ENCODE measurements at regions not wholly inside any gene's neighbourhood (a gene's known extent, or its start where the extent isn't known, plus 50 kb on each side); places are given as distances from the start of the nearest gene placed in this dataset.
"Not testable (repeated sequence)": the region's sequence is repeated elsewhere in the genome, so short reads cannot be mapped to it uniquely, and the experiment has no call there.

DNA sequence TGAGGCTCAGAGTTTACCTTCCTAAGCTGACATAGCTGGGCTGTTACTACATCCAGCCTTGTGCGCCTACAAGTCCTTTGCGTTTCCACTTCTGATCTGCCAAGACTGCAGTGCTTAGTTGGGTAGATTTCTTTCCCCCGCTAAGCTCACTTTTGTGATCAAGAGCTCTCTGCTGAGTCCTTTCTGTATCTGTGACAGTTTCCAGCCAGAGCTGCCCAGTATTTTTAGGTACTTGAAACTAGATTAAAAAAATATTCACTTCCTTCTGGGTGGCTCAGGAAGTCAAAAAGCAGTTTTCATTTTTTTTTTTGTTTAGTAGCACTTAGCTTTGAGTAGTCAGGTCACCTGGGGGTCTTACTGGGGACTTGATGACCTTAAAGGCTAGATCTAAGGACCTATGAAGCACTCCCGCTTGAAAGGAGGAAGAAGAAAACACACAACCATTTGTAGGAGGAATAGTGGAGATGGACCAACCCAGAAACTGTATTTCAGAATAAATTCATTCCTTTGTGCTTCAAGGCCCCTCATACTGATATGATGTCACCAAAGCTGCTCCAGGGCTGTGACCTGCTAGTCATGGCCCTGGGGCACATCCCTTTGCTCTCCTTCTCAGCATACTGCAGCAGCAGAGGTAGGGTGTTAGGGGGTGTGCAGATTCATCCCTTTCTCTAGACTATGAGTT lies 75.6 kb upstream of the HNF1B start:
- peak overlapping the region in 1 of 2 donors; percentile 80 for H3K27ac Mint-ChIP-seq
- H3K9me3 Mint-ChIP-seq, result no peaks in the 10 kb centered on the region
- H3K27me3 Mint-ChIP-seq, result peaks cover 11% of the 10 kb centered on the region
- no peak overlapping the region for H3K4me3 Mint-ChIP-seq
- ATAC-seq (no peak), DNase-seq (no peak)
- peaks cover 10% of the 10 kb centered on the region for H3K4me1 Mint-ChIP-seq

DNA sequence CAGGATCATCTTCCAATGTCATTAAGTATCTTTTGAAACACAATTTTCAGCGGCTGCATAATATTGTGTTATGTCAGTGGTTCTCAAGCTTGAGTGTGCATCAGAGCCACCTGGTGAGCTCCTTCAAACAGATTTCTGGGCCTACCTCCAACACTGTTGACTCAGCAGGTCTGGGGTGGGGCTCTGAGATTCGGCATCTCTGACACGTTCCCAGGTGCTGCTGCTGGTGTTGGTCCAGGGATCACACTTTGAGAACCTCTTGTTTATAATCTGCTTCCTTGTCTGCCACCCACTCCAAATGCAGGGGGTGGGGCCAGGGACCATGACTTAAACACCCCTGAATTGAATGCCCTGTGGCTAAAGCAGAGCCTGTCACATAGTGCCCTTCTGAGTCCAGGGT lies 73.8 kb upstream of the HNF1B start:
- peaks cover 10% of the 10 kb centered on the region for H3K4me1 Mint-ChIP-seq

DNA sequence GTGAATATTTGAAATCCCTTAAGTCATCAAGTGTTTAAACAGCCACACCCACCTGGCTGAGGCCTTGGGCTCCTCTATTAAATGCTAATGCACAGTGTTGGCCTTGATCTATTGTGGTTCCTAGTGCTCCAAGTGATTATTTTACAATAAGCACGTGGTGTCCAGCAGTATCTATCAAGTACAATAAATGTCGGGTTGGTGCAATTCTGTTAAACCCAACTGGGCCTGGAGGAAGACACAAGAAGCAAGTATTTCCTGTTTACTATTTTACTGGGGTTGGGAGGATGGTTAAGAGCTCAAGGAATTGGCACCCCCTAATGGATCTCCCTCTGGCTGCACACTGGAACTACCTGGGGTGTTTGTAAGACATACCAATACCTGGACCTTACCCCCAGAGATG lies 72.1 kb upstream of the HNF1B start:
- ATAC-seq, result no peak
- no peak for DNase-seq
- H3K27ac Mint-ChIP-seq, result no peak overlapping the region
- H3K9me3 Mint-ChIP-seq, result no peaks in the 10 kb centered on the region
- no peak overlapping the region for H3K4me3 Mint-ChIP-seq
- H3K27me3 Mint-ChIP-seq, result peaks cover 23% of the 10 kb centered on the region
- H3K4me1 Mint-ChIP-seq, result peaks cover 10% of the 10 kb centered on the region

More for the DNA sequence above, 73.8 kb upstream of the HNF1B start:
- Mint-ChIP-seq H3K9me3 (no peaks in the 10 kb centered on the region), H3K27ac (no peak overlapping the region), H3K4me3 (no peak overlapping the region), H3K27me3 (peaks cover 7% of the 10 kb centered on the region)
- ATAC-seq (no peak), DNase-seq (no peak)

GRCh38 chr17:37815536-37815935 lies 70.7 kb upstream of the HNF1B start:
- H3K4me1 Mint-ChIP-seq, result peaks cover 5% of the 10 kb centered on the region
- no peak overlapping the region for H3K27ac Mint-ChIP-seq
- H3K27me3 Mint-ChIP-seq, result peaks cover 34% of the 10 kb centered on the region
- H3K4me3 Mint-ChIP-seq, result no peak overlapping the region
- DNase-seq, result no peak
- H3K9me3 Mint-ChIP-seq, result no peaks in the 10 kb centered on the region
- ATAC-seq, result no peak

DNA sequence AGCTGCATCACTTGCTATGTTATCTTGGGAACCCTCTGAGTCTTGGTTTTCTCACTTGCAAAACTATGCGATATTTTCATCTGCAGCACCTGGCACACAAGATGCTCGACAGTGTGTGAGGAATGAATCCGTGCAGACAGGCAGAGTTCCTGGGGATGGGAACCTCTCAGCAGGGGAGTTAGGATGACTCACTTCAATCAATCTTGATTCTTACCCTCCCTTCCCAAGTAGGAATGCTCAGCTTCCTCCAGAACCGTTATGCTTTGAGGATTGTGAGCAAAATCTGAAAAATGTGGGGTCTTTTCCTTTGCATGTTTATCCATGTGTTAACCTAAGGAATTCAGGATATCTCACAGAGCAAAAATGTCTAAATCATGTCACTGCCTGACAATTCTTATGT lies 68.9 kb upstream of the HNF1B start:
- peaks cover 34% of the 10 kb centered on the region for H3K27me3 Mint-ChIP-seq
- H3K9me3 Mint-ChIP-seq, result no peaks in the 10 kb centered on the region
- ATAC-seq (no peak), DNase-seq (no peak)
- no peak overlapping the region for H3K4me3 Mint-ChIP-seq
- no peak overlapping the region for H3K27ac Mint-ChIP-seq
- no peaks in the 10 kb centered on the region for H3K4me1 Mint-ChIP-seq

- peaks cover 28% of the 10 kb centered on the region for H3K27me3 Mint-ChIP-seq
- H3K27ac Mint-ChIP-seq, H3K9me3 Mint-ChIP-seq, ATAC-seq, H3K4me1 Mint-ChIP-seq, DNase-seq, H3K4me3 Mint-ChIP-seq: not testable (repeated sequence)
These were observed 64.0 kb upstream of the HNF1B start for GRCh38 chr17:37808846-37809245.

DNA sequence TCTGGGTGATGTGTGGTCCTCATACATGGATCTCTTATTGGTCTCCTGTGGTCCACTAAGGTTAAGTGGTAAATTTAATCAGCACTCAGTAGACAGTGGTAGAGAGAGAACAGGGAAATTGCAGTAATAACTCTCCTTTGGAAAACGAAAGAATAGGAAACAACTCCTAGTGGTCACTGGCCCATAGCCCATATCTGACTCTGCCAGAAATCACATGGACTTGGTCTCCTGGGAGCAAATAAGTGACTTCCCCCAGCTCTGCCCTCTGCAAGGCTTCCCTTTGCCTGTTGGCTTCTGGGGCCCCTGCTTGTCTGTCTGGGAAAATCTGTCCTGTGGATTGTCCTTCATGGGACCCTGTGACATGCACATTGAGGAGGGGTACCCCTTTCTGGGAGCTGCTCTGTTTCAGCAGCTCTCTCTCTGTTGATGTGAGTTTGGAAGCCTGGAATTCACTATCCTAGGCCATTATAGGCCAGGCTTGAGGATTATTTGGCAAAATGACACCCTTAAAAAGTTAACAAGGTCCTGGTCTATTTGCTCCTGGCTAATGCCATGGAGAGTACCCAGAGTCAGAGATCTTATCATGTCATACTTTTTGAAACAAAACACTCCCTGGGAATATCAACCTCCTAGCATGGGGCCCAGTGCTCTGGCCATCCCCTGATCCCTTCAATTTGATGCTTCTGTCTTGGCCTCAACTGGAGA lies 58.0 kb upstream of the HNF1B start:
- DNase-seq (no peak), ATAC-seq (no peak)
- H3K4me1 Mint-ChIP-seq, result peaks cover 7% of the 10 kb centered on the region
- H3K4me3 Mint-ChIP-seq, result no peak overlapping the region
- no peaks in the 10 kb centered on the region for H3K9me3 Mint-ChIP-seq
- H3K27ac Mint-ChIP-seq, result no peak overlapping the region
- H3K27me3 Mint-ChIP-seq, result peaks cover 16% of the 10 kb centered on the region

GRCh38 chr17:37802061-37802595 lies 57.3 kb upstream of the HNF1B start:
- ATAC-seq (no peak), DNase-seq (no peak)
- Mint-ChIP-seq H3K9me3 (no peaks in the 10 kb centered on the region), H3K4me3 (no peak overlapping the region), H3K27me3 (peaks cover 20% of the 10 kb centered on the region), H3K27ac (no peak overlapping the region), H3K4me1 (peaks cover 7% of the 10 kb centered on the region)

- peaks cover 28% of the 10 kb centered on the region for H3K27me3 Mint-ChIP-seq
- no peaks in the 10 kb centered on the region for H3K9me3 Mint-ChIP-seq
- no peak overlapping the region for H3K4me3 Mint-ChIP-seq
- no peak for DNase-seq
- H3K27ac Mint-ChIP-seq, result no peak overlapping the region
- H3K4me1 Mint-ChIP-seq, result peaks cover 7% of the 10 kb centered on the region
- no peak for ATAC-seq
These were observed 56.3 kb upstream of the HNF1B start for GRCh38 chr17:37801171-37801570.

GRCh38 chr17:37797206-37797605 lies 52.3 kb upstream of the HNF1B start:
- H3K4me1 Mint-ChIP-seq, result peaks cover 7% of the 10 kb centered on the region
- no peak for DNase-seq
- no peaks in the 10 kb centered on the region for H3K9me3 Mint-ChIP-seq
- no peak overlapping the region for H3K27ac Mint-ChIP-seq
- no peak overlapping the region for H3K4me3 Mint-ChIP-seq
- H3K27me3 Mint-ChIP-seq, result peaks cover 39% of the 10 kb centered on the region
- ATAC-seq, result no peak

- Mint-ChIP-seq H3K4me3 (no peak overlapping the region), H3K4me1 (peaks cover 11% of the 10 kb centered on the region), H3K27ac (no peak overlapping the region), H3K27me3 (peaks cover 39% of the 10 kb centered on the region), H3K9me3 (no peaks in the 10 kb centered on the region)
- ATAC-seq (no peak), DNase-seq (no peak)
These were observed 51.2 kb upstream of the HNF1B start for GRCh38 chr17:37796076-37796475.
